ENCODE measurements at regions not wholly inside any gene's neighbourhood (a gene's known extent, or its start where the extent isn't known, plus 50 kb on each side); places are given as distances from the start of the nearest gene placed in this dataset.
"Not testable (repeated sequence)": the region's sequence is repeated elsewhere in the genome, so short reads cannot be mapped to it uniquely, and the experiment has no call there.

GRCh38 chr5:84885485-84886258 is 501.0 kb upstream of the EDIL3 start:
- no peak for DNase-seq

GRCh38 chr5:84881737-84882136 is 497.1 kb upstream of the EDIL3 start:
- no peak for DNase-seq

GRCh38 chr5:84874196-84874595 is 489.5 kb upstream of the EDIL3 start:
- no peak for DNase-seq

GRCh38 chr5:84872768-84873167 is 488.1 kb upstream of the EDIL3 start:
- DNase-seq = no peak

- no peak for DNase-seq
Observed at GRCh38 chr5:84870369-84870768, 485.7 kb upstream of the EDIL3 start.

GRCh38 chr5:84869675-84870074 is 485.0 kb upstream of the EDIL3 start:
- no peak for DNase-seq

- not testable (repeated sequence) for DNase-seq
Observed at GRCh38 chr5:84863936-84864335, 479.3 kb upstream of the EDIL3 start.

GRCh38 chr5:84863020-84863419 is 478.3 kb upstream of the EDIL3 start:
- no peak for DNase-seq

GRCh38 chr5:84862132-84862531 is 477.5 kb upstream of the EDIL3 start:
- no peak for DNase-seq

GRCh38 chr5:84861306-84861705 is 476.6 kb upstream of the EDIL3 start:
- DNase-seq = no peak

- no peak for DNase-seq
Observed at GRCh38 chr5:84859056-84859455, 474.4 kb upstream of the EDIL3 start.

- no peak for DNase-seq
Observed at GRCh38 chr5:84831701-84832100, 447.0 kb upstream of the EDIL3 start.

- DNase-seq = no peak
Observed at GRCh38 chr5:84830265-84830664, 445.6 kb upstream of the EDIL3 start.

- DNase-seq = no peak
Observed at GRCh38 chr5:84825606-84826005, 440.9 kb upstream of the EDIL3 start.

- DNase-seq = no peak
Observed at GRCh38 chr5:84821924-84822323, 437.2 kb upstream of the EDIL3 start.

GRCh38 chr5:84817953-84818352 is 433.3 kb upstream of the EDIL3 start:
- DNase-seq = no peak

- DNase-seq = no peak
Observed at GRCh38 chr5:84816746-84817547, 432.3 kb upstream of the EDIL3 start.

GRCh38 chr5:84816160-84816559 is 431.5 kb upstream of the EDIL3 start:
- no peak for DNase-seq

GRCh38 chr5:84805473-84805872 is 420.8 kb upstream of the EDIL3 start:
- no peak for DNase-seq

- DNase-seq = no peak
Observed at GRCh38 chr5:84796399-84796798, 411.7 kb upstream of the EDIL3 start.

- DNase-seq = no peak
Observed at GRCh38 chr5:84794486-84795035, 409.9 kb upstream of the EDIL3 start.

GRCh38 chr5:84791730-84792129 is 407.1 kb upstream of the EDIL3 start:
- DNase-seq = no peak

- no peak for DNase-seq
Observed at GRCh38 chr5:84791138-84791537, 406.5 kb upstream of the EDIL3 start.

GRCh38 chr5:84790406-84790805 is 405.7 kb upstream of the EDIL3 start:
- no peak for DNase-seq

Data from NCI-H2081 (cell line).